ENCODE measurements at regions not wholly inside any gene's neighbourhood (a gene's known extent, or its start where the extent isn't known, plus 50 kb on each side); places are given as distances from the start of the nearest gene placed in this dataset.

GRCh38 chr6:145273136-145273535, 462.2 kb downstream of the EPM2A start:
- no peaks in the 10 kb centered on the region for H3K27me3 ChIP-seq (ENCODE audit: insufficient read depth, low read length)
- no peak overlapping the region for H3K4me2 ChIP-seq (ENCODE audit: low read length)
- no peaks in the 10 kb centered on the region for H3K36me3 ChIP-seq (ENCODE audit: insufficient read depth, low read length)
- no peaks in the 10 kb centered on the region for H4K20me1 ChIP-seq (ENCODE audit: insufficient read depth, low read length)
- no peak overlapping the region for H3K4me3 ChIP-seq (ENCODE audit: low read depth, low read length, poor library complexity, severe bottlenecking)
- H3F3A ChIP-seq (ENCODE audit: insufficient read depth, low read length) = no peaks in the 10 kb centered on the region
- H3K9me2 ChIP-seq (ENCODE audit: low read depth, low read length) = no peaks in the 10 kb centered on the region
- TF ChIP-seq CTCF (IDR thresholded peaks at IDR 0.05; ENCODE audit: low read length) = no peak
- no peak overlapping the region for H2AFZ ChIP-seq (ENCODE audit: low read length)
- H3K9ac ChIP-seq (ENCODE audit: low read length) = no peak overlapping the region
- no peak overlapping the region for H3K27ac ChIP-seq (ENCODE audit: low read depth, low read length, poor library complexity, severe bottlenecking)
- H3K79me2 ChIP-seq (ENCODE audit: insufficient read depth, low read length) = no peaks in the 10 kb centered on the region
- H3K9me3 ChIP-seq (ENCODE audit: low read length) = no peaks in the 10 kb centered on the region
- H3K4me1 ChIP-seq (ENCODE audit: insufficient read depth, low read length, severe bottlenecking) = no peaks in the 10 kb centered on the region

DNA sequence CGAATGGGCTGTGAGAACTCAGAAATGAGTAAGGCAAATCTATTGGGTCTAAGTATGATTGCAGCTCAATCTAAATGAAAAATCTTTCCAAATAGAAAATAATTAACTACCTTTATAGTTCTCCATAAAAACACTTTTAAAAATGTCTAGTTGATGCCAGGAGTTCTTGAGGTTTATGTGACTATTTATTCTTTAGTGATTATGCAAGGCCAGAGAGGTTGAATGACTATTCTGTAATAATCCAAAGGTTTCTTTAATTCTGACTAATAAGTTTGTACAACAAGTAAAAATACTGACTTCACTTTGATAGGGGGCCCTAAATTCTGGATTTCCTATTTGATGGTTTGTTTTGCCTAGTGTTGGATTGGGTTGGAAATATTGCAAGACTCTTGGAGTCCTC, 461.2 kb downstream of the EPM2A start:
- Histone ChIP-seq H3K36me3 (ENCODE audit: insufficient read depth, low read length) (no peaks in the 10 kb centered on the region), H3K9me2 (ENCODE audit: low read depth, low read length) (no peaks in the 10 kb centered on the region), H3K9ac (ENCODE audit: low read length) (no peak overlapping the region), H3K4me2 (ENCODE audit: low read length) (no peak overlapping the region), H3K9me3 (ENCODE audit: low read length) (no peaks in the 10 kb centered on the region), H3F3A (ENCODE audit: insufficient read depth, low read length) (no peaks in the 10 kb centered on the region), H4K20me1 (ENCODE audit: insufficient read depth, low read length) (no peaks in the 10 kb centered on the region), H3K79me2 (ENCODE audit: insufficient read depth, low read length) (no peaks in the 10 kb centered on the region), H3K4me1 (ENCODE audit: insufficient read depth, low read length, severe bottlenecking) (no peaks in the 10 kb centered on the region), H3K27me3 (ENCODE audit: insufficient read depth, low read length) (no peaks in the 10 kb centered on the region), H3K4me3 (ENCODE audit: low read depth, low read length, poor library complexity, severe bottlenecking) (no peak overlapping the region), H3K27ac (ENCODE audit: low read depth, low read length, poor library complexity, severe bottlenecking) (no peak overlapping the region), H2AFZ (ENCODE audit: low read length) (no peak overlapping the region)
- TF ChIP-seq EZH2 (IDR thresholded peaks at IDR 0.05; ENCODE audit: borderline replicate concordance, low read length) = no peak
- TF ChIP-seq CTCF (IDR thresholded peaks at IDR 0.05; ENCODE audit: low read length) = no peak

DNA sequence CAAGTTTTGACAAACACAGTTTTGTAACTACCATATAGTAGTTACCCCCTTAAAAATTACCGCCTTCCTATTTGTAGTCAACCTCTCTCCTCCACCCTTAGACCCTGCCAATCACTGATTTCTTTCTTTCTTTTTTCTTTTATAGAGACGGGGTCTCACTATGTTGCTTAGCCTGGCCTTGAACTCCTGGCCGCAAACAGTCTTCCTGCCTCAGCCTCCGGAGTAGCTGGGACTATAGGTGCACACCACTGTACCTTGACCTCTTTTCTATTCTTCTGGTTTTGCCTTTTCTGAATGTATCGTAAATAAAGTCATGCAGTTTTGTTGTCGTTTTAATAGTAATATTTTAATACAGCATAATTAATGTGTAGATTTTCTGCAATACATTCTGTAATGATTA, 460.3 kb downstream of the EPM2A start:
- Histone ChIP-seq H3K4me2 (ENCODE audit: low read length) (no peak overlapping the region), H3K9ac (ENCODE audit: low read length) (no peak overlapping the region), H3F3A (ENCODE audit: insufficient read depth, low read length) (no peaks in the 10 kb centered on the region), H4K20me1 (ENCODE audit: insufficient read depth, low read length) (no peaks in the 10 kb centered on the region), H2AFZ (ENCODE audit: low read length) (no peak overlapping the region), H3K9me3 (ENCODE audit: low read length) (no peaks in the 10 kb centered on the region), H3K4me1 (ENCODE audit: insufficient read depth, low read length, severe bottlenecking) (no peaks in the 10 kb centered on the region), H3K79me2 (ENCODE audit: insufficient read depth, low read length) (no peaks in the 10 kb centered on the region), H3K4me3 (ENCODE audit: low read depth, low read length, poor library complexity, severe bottlenecking) (no peak overlapping the region), H3K36me3 (ENCODE audit: insufficient read depth, low read length) (no peaks in the 10 kb centered on the region), H3K27ac (ENCODE audit: low read depth, low read length, poor library complexity, severe bottlenecking) (no peak overlapping the region), H3K27me3 (ENCODE audit: insufficient read depth, low read length) (no peaks in the 10 kb centered on the region), H3K9me2 (ENCODE audit: low read depth, low read length) (no peaks in the 10 kb centered on the region)
- TF ChIP-seq CTCF (IDR thresholded peaks at IDR 0.05; ENCODE audit: low read length) = no peak
- TF ChIP-seq EZH2 (IDR thresholded peaks at IDR 0.05; ENCODE audit: borderline replicate concordance, low read length) = no peak

All from OCI-LY1 (cell line).